ENCODE measurements at regions not wholly inside any gene's neighbourhood (a gene's known extent, or its start where the extent isn't known, plus 50 kb on each side); places are given as distances from the start of the nearest gene placed in this dataset.

DNA sequence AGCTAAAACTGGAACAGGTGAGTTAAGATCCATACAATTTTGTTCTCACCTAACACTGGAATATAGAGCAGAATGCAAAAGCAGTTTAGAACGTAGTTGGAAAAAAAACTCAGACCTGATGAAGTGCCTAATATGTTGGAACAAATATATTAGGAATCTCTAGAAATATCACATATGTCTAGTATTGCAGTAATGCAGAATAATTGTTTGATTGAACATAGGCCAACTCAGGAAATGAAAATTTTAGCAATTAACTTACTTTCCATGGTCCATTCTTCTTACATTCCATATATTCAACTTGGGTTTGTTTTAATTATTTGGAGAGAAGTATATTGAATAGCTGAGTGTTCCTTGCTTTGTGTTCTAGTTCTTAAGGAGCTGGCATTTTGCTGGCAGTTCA lies 111.8 kb upstream of the ADAMTSL1 start:
- TF ChIP-seq BHLHE40 (IDR thresholded peaks at IDR 0.05; ENCODE audit: low read depth, low read length), result no peak
- TF ChIP-seq, protein P1, sequence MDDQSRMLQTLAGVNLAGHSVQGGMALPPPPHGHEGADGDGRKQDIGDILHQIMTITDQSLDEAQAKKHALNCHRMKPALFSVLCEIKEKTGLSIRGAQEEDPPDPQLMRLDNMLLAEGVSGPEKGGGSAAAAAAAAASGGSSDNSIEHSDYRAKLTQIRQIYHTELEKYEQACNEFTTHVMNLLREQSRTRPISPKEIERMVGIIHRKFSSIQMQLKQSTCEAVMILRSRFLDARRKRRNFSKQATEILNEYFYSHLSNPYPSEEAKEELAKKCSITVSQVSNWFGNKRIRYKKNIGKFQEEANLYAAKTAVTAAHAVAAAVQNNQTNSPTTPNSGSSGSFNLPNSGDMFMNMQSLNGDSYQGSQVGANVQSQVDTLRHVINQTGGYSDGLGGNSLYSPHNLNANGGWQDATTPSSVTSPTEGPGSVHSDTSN (IDR thresholded peaks at IDR 0.05), result no peak
- no peak for TF ChIP-seq HEYL (CRISPR knock-in tag; IDR thresholded peaks at IDR 0.05)
- no peak for FAIRE-seq
- no peak for ATAC-seq
- ChIA-PET CTCF (no interaction called here), POLR2A (no interaction called here)
- H3K9me3 ChIP-seq, result no peaks in the 10 kb centered on the region
- no peak overlapping the region for H3K4me2 ChIP-seq
- no peak for DNase-seq (ENCODE audit: low read depth in 1 of 2, low spot score in 1 of 2)
- 9% methylated on average over 1 of the region's 1 CpG for WGBS (ENCODE audit: missing lambda C conversion rate)
- H3K4me1 ChIP-seq, result no peaks in the 10 kb centered on the region
- no peak overlapping the region for H3K4me3 ChIP-seq
- H3K27ac ChIP-seq, result no peak overlapping the region

DNA sequence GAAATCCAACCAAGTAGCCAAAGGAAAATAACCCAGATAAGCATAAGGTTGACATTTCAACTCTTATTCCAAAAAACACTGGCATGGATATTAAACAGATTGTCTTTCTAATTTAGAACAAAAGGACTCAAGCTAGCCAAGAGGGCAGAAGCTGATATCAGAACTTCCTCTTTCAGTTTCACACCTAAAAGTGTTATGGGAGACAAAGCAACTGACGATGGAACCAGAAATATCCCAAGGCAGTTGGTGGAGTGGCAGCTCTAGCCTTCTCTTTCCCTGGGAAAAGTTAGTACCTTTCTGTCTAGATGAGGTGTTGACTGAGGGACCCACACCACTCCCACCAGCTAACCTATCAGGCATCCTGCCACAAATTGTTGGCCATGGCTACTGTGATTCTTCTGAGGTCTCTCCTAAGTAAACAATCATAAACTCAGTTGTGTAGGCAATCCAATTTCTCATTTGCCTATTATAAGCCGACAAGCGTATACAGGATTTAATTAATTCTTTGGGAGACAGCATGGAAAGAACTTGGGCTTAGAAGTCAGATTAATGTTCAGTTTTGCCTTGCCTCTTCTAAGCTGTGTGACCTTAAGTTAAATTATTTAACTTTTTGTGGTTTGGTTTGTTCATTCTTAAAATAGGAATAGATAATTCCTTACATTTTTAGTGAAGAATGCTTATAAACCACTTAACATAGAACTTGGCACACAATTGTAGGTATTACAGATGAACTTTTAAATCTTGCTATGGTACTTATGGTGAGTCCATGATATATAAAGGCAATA lies 110.9 kb upstream of the ADAMTSL1 start:
- no peak overlapping the region for H3K4me2 ChIP-seq
- ChIA-PET POLR2A (no interaction called here), CTCF (no interaction called here)
- no peak for DNase-seq (ENCODE audit: low read depth in 1 of 2, low spot score in 1 of 2)
- H3K27ac ChIP-seq, result no peak overlapping the region
- TF ChIP-seq POLR2AphosphoS2 (conservative IDR thresholded peaks at IDR 0.05; ENCODE audit: low read length) (no peak), HDAC2 (IDR thresholded peaks at IDR 0.05) (no peak), FOSB (CRISPR knock-in tag; IDR thresholded peaks at IDR 0.05) (no peak), KDM1A (IDR thresholded peaks at IDR 0.05; ENCODE audit: low read depth) (no peak), CHD2 (IDR thresholded peaks at IDR 0.05; ENCODE audit: low read length, partially characterized antibody) (no peak), ZFP36 (IDR thresholded peaks at IDR 0.05; ENCODE audit: borderline replicate concordance, partially characterized antibody) (no peak)
- TF ChIP-seq, protein P2, sequence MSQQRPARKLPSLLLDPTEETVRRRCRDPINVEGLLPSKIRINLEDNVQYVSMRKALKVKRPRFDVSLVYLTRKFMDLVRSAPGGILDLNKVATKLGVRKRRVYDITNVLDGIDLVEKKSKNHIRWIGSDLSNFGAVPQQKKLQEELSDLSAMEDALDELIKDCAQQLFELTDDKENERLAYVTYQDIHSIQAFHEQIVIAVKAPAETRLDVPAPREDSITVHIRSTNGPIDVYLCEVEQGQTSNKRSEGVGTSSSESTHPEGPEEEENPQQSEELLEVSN (IDR thresholded peaks at IDR 0.05; ENCODE audit: borderline replicate concordance, low read depth), result no peak
- TF ChIP-seq, protein P3, sequence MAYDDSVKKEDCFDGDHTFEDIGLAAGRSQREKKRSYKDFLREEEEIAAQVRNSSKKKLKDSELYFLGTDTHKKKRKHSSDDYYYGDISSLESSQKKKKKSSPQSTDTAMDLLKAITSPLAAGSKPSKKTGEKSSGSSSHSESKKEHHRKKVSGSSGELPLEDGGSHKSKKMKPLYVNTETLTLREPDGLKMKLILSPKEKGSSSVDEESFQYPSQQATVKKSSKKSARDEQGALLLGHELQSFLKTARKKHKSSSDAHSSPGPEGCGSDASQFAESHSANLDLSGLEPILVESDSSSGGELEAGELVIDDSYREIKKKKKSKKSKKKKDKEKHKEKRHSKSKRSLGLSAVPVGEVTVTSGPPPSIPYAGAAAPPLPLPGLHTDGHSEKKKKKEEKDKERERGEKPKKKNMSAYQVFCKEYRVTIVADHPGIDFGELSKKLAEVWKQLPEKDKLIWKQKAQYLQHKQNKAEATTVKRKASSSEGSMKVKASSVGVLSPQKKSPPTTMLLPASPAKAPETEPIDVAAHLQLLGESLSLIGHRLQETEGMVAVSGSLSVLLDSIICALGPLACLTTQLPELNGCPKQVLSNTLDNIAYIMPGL (CRISPR knock-in tag; IDR thresholded peaks at IDR 0.05; ENCODE audit: borderline replicate concordance), result no peak
- TF ChIP-seq, protein P4, sequence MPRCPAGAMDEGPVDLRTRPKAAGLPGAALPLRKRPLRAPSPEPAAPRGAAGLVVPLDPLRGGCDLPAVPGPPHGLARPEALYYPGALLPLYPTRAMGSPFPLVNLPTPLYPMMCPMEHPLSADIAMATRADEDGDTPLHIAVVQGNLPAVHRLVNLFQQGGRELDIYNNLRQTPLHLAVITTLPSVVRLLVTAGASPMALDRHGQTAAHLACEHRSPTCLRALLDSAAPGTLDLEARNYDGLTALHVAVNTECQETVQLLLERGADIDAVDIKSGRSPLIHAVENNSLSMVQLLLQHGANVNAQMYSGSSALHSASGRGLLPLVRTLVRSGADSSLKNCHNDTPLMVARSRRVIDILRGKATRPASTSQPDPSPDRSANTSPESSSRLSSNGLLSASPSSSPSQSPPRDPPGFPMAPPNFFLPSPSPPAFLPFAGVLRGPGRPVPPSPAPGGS (IDR thresholded peaks at IDR 0.05), result no peak
- FAIRE-seq, result no peak
- H3K9me3 ChIP-seq, result no peaks in the 10 kb centered on the region
- no peak for ATAC-seq
- 38% methylated on average over 3 of the region's 3 CpGs for WGBS (ENCODE audit: missing lambda C conversion rate)
- no peak overlapping the region for H3K4me3 ChIP-seq
- no peaks in the 10 kb centered on the region for H3K4me1 ChIP-seq

DNA sequence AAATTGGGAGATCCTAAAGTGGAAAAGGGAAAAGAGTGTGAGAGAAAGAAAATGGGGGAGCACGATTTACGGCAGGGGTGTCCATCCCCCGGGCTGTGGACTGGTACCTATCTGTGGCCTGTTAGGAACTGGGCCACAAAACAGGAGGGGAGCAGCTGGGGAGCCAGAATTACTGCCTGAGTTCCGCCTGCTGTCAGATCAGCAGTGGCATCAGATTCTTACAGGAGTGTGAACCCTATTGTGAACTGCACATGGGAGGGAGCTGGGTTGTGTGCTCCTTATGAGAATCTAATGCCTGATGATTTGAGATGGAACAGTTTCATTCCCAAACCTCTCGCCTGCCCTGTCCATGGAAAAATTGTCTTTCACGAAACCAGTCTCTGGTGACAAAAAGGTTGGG lies 108.3 kb upstream of the ADAMTSL1 start:
- DNase-seq (ENCODE audit: low read depth in 1 of 2, low spot score in 1 of 2), result no peak
- no peak overlapping the region for H3K27ac ChIP-seq
- H3K9me3 ChIP-seq, result no peaks in the 10 kb centered on the region
- CTCF ChIA-PET, result no interaction called here
- FAIRE-seq, result no peak
- ATAC-seq, result no peak
- TF ChIP-seq ZSCAN20 (CRISPR knock-in tag; IDR thresholded peaks at IDR 0.05), result no peak
- TF ChIP-seq EHF (CRISPR knock-in tag; IDR thresholded peaks at IDR 0.05), result no peak
- TF ChIP-seq CBX2 (IDR thresholded peaks at IDR 0.05; ENCODE audit: borderline replicate concordance, low read depth), result no peak
- TF ChIP-seq POLR2A (IDR thresholded peaks at IDR 0.05; ENCODE audit: low read length), result no peak
- TF ChIP-seq SREBF2 (IDR thresholded peaks at IDR 0.05), result no peak
- TF ChIP-seq HOXB5 (CRISPR knock-in tag; IDR thresholded peaks at IDR 0.05), result no peak
- TF ChIP-seq, protein P4 (IDR thresholded peaks at IDR 0.05), result no peak
- TF ChIP-seq, protein P3 (CRISPR knock-in tag; IDR thresholded peaks at IDR 0.05; ENCODE audit: borderline replicate concordance), result no peak
- no peak for TF ChIP-seq HOXA7 (CRISPR knock-in tag; IDR thresholded peaks at IDR 0.05)
- POLR2A ChIA-PET, result no interaction called here
- H3K4me2 ChIP-seq, result no peak overlapping the region
- WGBS (ENCODE audit: missing lambda C conversion rate), result 33% methylated on average over 6 of the region's 6 CpGs
- no peak overlapping the region for H3K4me3 ChIP-seq
- H3K4me1 ChIP-seq, result no peaks in the 10 kb centered on the region

Measured in A549 (cell line).